Mammary epithelial cell (primary cell): ENCODE measurements at regions not wholly inside any gene's neighbourhood (a gene's known extent, or its start where the extent isn't known, plus 50 kb on each side); places are given as distances from the start of the nearest gene placed in this dataset.

Source experiments
- CTCF ChIP-seq, 2 donors: IDR thresholded peaks in 1 of 2; conservative IDR thresholded peaks in 1 of 2; 2 replicates each; pipeline ENCODE4 v1.5.1; 2011 to 2012; ENCODE audit warnings: inconsistent platforms in 2 of 2, low read length in 2 of 2, mild to moderate bottlenecking in 2 of 2, control low read depth in 1 of 2, low read depth in 1 of 2; ENCODE audit not compliant: insufficient read depth in 1 of 2; ENCODE audit errors: extremely low read depth in 1 of 2
- EZH2 ChIP-seq: IDR thresholded peaks from 2 replicates; pipeline ENCODE4 v1.6.1; 2012; ENCODE audit warnings: low read length, inconsistent platforms, borderline replicate concordance

DNA sequence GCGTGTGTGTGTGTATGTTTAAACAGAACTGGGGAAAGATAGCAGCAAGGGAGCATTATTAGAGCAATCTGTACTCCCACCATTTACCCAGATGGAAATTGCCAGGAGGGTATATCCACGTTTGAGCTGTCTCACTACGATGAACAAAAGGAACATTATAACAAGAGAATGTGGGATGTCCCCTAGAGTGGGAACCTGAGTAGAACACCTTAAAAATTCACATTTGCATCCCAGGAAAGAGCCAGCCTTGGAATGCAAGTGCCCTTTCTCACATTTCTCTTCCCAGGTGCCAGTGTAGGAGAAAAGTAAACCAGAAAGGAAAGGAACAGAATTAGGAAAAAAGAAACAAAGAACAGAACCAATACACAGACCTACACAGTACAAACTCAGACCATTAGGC, 95.3 kb upstream of the PTPRZ1 start:
- TF ChIP-seq CTCF (conservative IDR thresholded peaks at IDR 0.05 in 1 of 2, IDR thresholded peaks at IDR 0.05 in 1 of 2; ENCODE audit: extremely low read depth in 1 of 2, insufficient read depth in 1 of 2, low read depth in 1 of 2, low read length in 2 of 2): no peak
- no peak for TF ChIP-seq EZH2
